ENCODE measurements at regions not wholly inside any gene's neighbourhood (a gene's known extent, or its start where the extent isn't known, plus 50 kb on each side); places are given as distances from the start of the nearest gene placed in this dataset.
"Not testable (repeated sequence)": the region's sequence is repeated elsewhere in the genome, so short reads cannot be mapped to it uniquely, and the experiment has no call there.

- H3K4me1 ChIP-seq (replicated peaks; ENCODE audit: insufficient read depth); H3K27ac ChIP-seq; intact Hi-C loops (cut with micrococcal nuclease; ENCODE audit: unreplicated experiment); H3K4me2 ChIP-seq; H4K20me1 ChIP-seq (ENCODE audit: insufficient read depth); CTCF ChIA-PET; POLR2A ChIA-PET (ENCODE audit: unreplicated experiment); H3K36me3 ChIP-seq (ENCODE audit: low read depth); BruUV-seq (replicated peaks); H3K9me2 ChIP-seq (ENCODE audit: insufficient read depth); H2AFZ ChIP-seq; DNase-seq; H3K4me3 ChIP-seq; H3K9me3 ChIP-seq (ENCODE audit: insufficient read depth, low read depth); H3F3A ChIP-seq (ENCODE audit: insufficient read depth, low read depth); H3K79me2 ChIP-seq (ENCODE audit: low read depth); H3K27me3 ChIP-seq (ENCODE audit: insufficient read depth, low read depth): not testable (repeated sequence)
Observed at GRCh38 chr3:116519823-116520222, 74.5 kb upstream of the LSAMP start.

DNA sequence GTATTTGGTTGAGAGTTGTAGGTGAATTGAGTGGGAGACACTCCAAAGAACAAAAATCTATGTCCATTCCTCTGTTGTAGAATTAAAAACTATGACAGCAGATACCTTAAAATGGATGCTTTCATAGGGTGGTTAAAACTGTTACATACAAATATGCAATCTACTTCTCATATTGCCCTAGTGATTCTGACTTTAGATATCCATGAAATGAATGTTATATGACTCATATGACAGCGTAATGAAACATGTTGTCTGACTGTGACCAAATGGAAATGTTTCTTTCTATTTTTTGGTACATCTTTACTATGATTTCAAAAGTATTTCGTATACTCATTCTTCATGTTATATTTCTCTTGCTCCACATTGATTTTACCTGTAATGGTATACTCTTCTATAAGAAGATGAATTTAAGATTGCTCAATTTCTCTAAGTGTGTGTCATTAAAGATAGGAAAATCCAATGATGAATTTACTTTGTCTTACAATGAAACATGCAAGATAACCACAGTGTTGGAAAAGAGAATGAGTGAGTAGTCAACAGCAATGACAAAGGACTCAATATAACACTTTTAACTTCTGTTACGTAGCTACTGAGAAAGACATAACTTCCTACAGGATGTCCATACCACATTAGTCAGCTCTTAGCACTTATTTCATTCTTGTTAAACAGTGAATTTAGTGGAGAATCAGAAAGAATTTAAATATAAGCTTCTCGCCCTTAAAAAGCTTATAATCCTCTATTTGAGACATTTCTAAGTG lies 79.3 kb upstream of the LSAMP start:
- POLR2A ChIA-PET (ENCODE audit: unreplicated experiment), result no interaction called here
- intact Hi-C loops (cut with micrococcal nuclease; ENCODE audit: unreplicated experiment), result no loop called here
- Histone ChIP-seq H3K27me3 (ENCODE audit: insufficient read depth, low read depth) (no peaks in the 10 kb centered on the region), H3K4me3 (no peak overlapping the region), H3F3A (ENCODE audit: insufficient read depth, low read depth) (no peaks in the 10 kb centered on the region), H3K4me1 (replicated peaks; ENCODE audit: insufficient read depth) (no peaks in the 10 kb centered on the region), H2AFZ (no peak overlapping the region), H3K27ac (no peak overlapping the region), H3K36me3 (ENCODE audit: low read depth) (no peaks in the 10 kb centered on the region), H3K4me2 (no peak overlapping the region), H3K9me3 (ENCODE audit: insufficient read depth, low read depth) (no peaks in the 10 kb centered on the region), H4K20me1 (ENCODE audit: insufficient read depth) (no peaks in the 10 kb centered on the region), H3K79me2 (ENCODE audit: low read depth) (no peaks in the 10 kb centered on the region), H3K9me2 (ENCODE audit: insufficient read depth) (no peaks in the 10 kb centered on the region)
- DNase-seq, result no peak
- no peak for TF ChIP-seq EZH2 (IDR thresholded peaks at IDR 0.05; ENCODE audit: low read depth)
- TF ChIP-seq, protein P1, sequence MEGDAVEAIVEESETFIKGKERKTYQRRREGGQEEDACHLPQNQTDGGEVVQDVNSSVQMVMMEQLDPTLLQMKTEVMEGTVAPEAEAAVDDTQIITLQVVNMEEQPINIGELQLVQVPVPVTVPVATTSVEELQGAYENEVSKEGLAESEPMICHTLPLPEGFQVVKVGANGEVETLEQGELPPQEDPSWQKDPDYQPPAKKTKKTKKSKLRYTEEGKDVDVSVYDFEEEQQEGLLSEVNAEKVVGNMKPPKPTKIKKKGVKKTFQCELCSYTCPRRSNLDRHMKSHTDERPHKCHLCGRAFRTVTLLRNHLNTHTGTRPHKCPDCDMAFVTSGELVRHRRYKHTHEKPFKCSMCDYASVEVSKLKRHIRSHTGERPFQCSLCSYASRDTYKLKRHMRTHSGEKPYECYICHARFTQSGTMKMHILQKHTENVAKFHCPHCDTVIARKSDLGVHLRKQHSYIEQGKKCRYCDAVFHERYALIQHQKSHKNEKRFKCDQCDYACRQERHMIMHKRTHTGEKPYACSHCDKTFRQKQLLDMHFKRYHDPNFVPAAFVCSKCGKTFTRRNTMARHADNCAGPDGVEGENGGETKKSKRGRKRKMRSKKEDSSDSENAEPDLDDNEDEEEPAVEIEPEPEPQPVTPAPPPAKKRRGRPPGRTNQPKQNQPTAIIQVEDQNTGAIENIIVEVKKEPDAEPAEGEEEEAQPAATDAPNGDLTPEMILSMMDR (conservative IDR thresholded peaks at IDR 0.05), result no peak
- CTCF ChIA-PET, result no interaction called here
- no TSS peak for BruUV-seq (replicated peaks)

DNA sequence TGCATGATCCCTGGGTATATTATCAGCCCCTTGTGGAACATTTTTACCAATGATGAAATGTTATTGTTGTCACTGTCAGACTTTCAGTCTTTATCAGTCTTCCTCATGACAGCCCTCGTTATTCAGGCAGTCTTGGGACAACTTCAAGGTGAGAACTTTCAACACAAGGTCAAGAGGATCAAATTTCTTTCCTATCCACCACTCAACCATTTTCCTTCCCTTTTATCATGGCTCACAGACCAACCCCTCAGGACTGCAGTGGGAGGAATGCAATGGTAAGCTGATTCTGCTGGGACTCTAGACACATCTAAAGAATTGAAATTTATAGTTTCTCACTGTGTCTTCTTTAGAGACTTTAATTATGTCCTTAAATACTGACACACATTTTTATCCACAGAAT lies 107.0 kb upstream of the LSAMP start:
- Histone ChIP-seq H3K9me3 (ENCODE audit: insufficient read depth, low read depth) (no peaks in the 10 kb centered on the region), H3K4me3 (no peak overlapping the region), H3K27ac (no peak overlapping the region), H3K4me2 (no peak overlapping the region), H2AFZ (no peak overlapping the region), H3K79me2 (ENCODE audit: low read depth) (no peaks in the 10 kb centered on the region), H4K20me1 (ENCODE audit: insufficient read depth) (no peaks in the 10 kb centered on the region), H3K4me1 (replicated peaks; ENCODE audit: insufficient read depth) (no peaks in the 10 kb centered on the region), H3K9me2 (ENCODE audit: insufficient read depth) (no peaks in the 10 kb centered on the region), H3K36me3 (ENCODE audit: low read depth) (no peaks in the 10 kb centered on the region), H3F3A (ENCODE audit: insufficient read depth, low read depth) (no peaks in the 10 kb centered on the region), H3K27me3 (ENCODE audit: insufficient read depth, low read depth) (no peaks in the 10 kb centered on the region)
- BruUV-seq (replicated peaks), result no TSS peak
- DNase-seq, result no peak
- intact Hi-C loops (cut with micrococcal nuclease; ENCODE audit: unreplicated experiment), result no loop called here
- no peak for TF ChIP-seq EZH2 (IDR thresholded peaks at IDR 0.05; ENCODE audit: low read depth)
- TF ChIP-seq, protein P1 (conservative IDR thresholded peaks at IDR 0.05), result no peak
- ChIA-PET POLR2A (ENCODE audit: unreplicated experiment) (no interaction called here), CTCF (no interaction called here)

- no peak for TF ChIP-seq EZH2 (IDR thresholded peaks at IDR 0.05; ENCODE audit: low read depth)
- TF ChIP-seq, protein P1 (conservative IDR thresholded peaks at IDR 0.05), result no peak
- POLR2A ChIA-PET (ENCODE audit: unreplicated experiment), result no interaction called here
- Histone ChIP-seq H2AFZ (no peak overlapping the region), H3K27ac (no peak overlapping the region), H3K4me1 (replicated peaks; ENCODE audit: insufficient read depth) (no peaks in the 10 kb centered on the region), H3K27me3 (ENCODE audit: insufficient read depth, low read depth) (no peaks in the 10 kb centered on the region), H3K36me3 (ENCODE audit: low read depth) (no peaks in the 10 kb centered on the region), H3K4me2 (no peak overlapping the region), H3F3A (ENCODE audit: insufficient read depth, low read depth) (no peaks in the 10 kb centered on the region), H4K20me1 (ENCODE audit: insufficient read depth) (no peaks in the 10 kb centered on the region), H3K79me2 (ENCODE audit: low read depth) (no peaks in the 10 kb centered on the region), H3K4me3 (no peak overlapping the region), H3K9me2 (ENCODE audit: insufficient read depth) (no peaks in the 10 kb centered on the region), H3K9me3 (ENCODE audit: insufficient read depth, low read depth) (no peaks in the 10 kb centered on the region)
- intact Hi-C loops (cut with micrococcal nuclease; ENCODE audit: unreplicated experiment), result no loop called here
- DNase-seq, result no peak
- CTCF ChIA-PET, result no interaction called here
- no TSS peak for BruUV-seq (replicated peaks)
Observed at GRCh38 chr3:116553355-116553754, 108.1 kb upstream of the LSAMP start.
